ENCODE measurements at regions not wholly inside any gene's neighbourhood (a gene's known extent, or its start where the extent isn't known, plus 50 kb on each side); places are given as distances from the start of the nearest gene placed in this dataset.

DNA sequence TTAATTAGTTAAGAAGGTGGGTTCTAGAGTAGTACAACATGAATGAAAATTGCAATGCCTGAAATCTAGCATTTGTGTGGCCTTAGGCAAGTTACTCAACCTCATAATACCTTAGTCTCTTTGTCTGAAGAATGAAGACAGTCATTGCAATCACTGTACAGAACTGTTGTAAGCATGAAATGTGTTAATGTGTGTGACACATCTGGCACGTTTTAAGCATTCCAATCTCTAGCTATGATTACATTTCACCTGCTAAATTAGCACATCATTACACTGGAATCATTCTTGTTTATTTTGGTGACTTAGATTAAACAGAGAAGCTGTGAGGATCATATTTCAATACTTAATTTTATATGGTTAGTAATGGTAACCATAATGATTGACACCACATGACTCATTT, 629.7 kb upstream of the KIF2B start:
- no peak for TF ChIP-seq CTCF (IDR thresholded peaks at IDR 0.05; ENCODE audit: low read depth, low read length)
- TF ChIP-seq, protein P1, sequence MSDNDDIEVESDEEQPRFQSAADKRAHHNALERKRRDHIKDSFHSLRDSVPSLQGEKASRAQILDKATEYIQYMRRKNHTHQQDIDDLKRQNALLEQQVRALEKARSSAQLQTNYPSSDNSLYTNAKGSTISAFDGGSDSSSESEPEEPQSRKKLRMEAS (IDR thresholded peaks at IDR 0.05; ENCODE audit: low read depth, low read length), result no peak
